Medulla oblongata (tissue), 1 donor: ENCODE measurements at regions not wholly inside any gene's neighbourhood (a gene's known extent, or its start where the extent isn't known, plus 50 kb on each side); places are given as distances from the start of the nearest gene placed in this dataset.
"Not testable (repeated sequence)": the region's sequence is repeated elsewhere in the genome, so short reads cannot be mapped to it uniquely, and the experiment has no call there.

ENCODE experiments used
- DNase-seq: peaks from one replicate; pipeline ENCODE4 v3.0.0-alpha.2; 2015; ENCODE audit errors: extremely low spot score

GRCh38 chr12:28689398-28690175, 459.5 kb upstream of the FAR2 start:
- DNase-seq, result no peak

GRCh38 chr12:28693565-28694219, 455.4 kb upstream of the FAR2 start:
- DNase-seq, result no peak

- DNase-seq, result no peak
Observed at GRCh38 chr12:28698553-28698952, 450.5 kb upstream of the FAR2 start.

DNA sequence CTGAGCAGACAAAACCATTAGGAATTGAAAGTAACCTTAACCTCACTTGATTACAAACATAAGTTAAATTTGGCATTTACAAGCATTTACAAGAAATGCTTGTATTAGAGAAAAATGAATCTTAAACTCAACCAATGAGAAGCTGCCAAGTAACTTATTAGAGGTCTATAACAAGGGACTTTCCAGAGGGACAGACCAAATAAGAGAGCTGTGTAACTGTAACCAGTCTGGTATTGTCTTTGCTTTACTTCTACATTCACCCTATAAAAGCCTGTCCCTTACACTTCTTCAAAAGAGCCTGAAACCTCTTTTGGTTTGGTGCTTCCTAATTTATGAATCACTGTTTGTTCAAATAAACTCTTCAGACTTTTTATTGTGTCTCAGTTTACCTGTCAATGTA, 450.0 kb upstream of the FAR2 start:
- DNase-seq, result no peak

GRCh38 chr12:28700161-28700560, 448.9 kb upstream of the FAR2 start:
- no peak for DNase-seq

- DNase-seq, result no peak
Observed at GRCh38 chr12:28704477-28705169, 444.5 kb upstream of the FAR2 start.

GRCh38 chr12:28708918-28709371, 440.1 kb upstream of the FAR2 start:
- DNase-seq, result no peak

DNA sequence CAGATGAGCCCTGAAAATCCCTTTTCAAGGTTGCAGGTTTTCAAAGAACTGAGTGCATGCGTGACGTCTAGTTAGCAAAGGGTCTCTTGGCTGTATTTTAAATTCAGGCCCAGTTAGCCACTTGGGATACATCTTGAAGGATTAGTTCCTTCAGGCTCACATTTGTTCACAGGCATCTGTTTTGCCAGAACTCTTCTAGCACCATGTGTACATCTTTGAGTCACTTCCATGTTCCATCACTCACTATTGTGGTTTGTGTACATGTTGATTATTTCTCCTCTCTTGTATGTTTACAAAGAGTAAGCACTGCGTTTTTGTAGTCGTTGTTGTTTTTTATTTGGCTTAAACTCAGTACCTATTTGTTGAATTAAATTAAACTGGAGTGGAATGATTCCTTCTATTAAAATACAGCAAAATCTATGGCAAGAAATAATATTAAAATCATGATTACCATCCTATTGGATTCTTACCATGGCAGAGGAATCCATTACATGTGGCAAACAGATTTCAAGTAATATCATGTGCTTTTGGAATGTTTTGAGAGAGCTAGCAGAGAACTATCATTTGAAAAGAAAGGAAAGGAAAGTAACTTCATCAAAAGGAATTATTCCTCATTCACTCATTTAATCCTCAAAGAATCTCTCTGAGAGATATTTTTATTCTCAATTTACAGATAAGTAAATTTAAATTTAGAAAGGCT, 438.9 kb upstream of the FAR2 start:
- no peak for DNase-seq

DNA sequence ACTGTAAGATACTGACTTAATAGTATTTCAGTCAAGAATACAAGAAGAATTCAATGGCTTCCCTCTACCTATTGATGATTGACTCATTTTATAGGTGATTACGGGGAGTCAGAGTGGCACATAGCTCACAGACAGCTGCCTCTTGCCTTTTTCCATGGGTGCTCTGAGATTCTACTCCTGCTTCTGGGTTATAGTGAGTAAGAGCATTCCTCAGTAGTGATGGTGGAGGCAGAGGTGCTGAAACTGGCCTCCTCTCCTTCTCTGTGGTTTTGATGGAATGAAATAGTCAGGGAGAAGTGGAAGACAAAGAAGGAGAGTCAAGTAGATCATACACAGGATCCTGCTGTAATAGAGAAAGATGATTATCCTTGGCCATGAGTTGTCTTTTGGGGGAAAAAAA, 438.2 kb upstream of the FAR2 start:
- DNase-seq, result no peak

DNA sequence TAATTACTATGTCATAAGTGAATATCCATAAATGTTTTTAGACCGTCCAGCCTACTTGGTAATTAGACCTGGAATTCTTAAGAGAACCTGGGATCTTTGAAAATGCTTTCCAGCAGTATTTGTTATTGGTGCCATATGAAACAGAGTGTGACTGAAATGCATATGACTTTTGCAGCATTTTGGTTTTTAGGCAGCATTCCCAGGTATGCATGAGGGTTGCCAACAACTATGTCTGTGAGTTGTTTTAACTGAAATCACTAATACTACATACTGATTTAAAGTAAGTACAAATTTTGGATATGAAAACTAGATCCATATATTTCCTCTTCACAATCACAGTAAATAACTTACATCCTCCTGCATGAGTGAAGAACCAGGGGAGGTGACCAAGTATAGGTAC, 437.7 kb upstream of the FAR2 start:
- DNase-seq, result no peak

DNA sequence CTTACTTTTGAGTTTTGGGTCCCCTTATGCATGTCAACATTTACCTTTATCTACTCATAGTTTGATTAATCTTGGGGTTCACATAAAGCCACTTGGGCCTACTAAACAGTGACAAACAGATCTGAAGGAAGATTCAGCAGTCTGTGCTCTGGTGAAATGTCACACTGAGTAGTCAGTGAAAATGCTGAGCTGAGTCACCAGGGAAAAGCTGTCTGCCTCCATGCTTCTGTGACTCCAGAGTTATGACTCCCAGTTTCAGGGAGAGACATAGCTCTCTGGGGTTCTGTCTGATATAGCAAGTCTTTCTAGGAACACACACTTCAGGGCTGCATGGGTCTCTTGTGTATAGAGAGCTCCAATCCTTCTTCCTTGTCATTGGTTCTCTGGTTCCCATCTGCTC, 406.3 kb upstream of the FAR2 start:
- DNase-seq, result no peak

DNA sequence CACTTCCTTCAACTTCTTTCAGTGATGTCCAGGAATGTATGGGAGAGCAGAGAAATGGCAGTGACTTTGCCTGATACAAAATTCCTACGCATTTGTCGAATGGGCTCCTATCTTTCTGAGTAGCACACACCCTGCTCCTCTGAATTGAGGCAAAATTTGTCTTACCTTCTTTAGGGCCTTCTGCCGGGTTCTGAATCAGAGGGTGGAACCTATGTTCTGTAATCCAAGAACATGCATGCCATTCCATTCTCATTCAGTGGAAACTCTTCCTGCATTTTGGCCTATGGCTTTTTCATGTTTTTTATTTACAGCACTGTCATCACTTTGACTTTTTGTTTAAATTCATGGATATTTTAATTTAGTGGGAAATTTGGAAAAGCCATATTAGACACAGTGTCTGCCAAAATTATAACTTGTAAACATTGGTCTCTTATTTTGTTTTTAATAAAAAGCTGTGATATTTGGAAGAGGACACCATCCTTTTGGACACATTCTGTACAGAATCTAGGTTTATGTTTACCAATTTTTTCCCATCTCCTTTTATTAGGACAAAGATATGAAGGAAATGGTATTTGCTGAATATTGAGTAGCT, 402.2 kb upstream of the FAR2 start:
- no peak for DNase-seq

DNA sequence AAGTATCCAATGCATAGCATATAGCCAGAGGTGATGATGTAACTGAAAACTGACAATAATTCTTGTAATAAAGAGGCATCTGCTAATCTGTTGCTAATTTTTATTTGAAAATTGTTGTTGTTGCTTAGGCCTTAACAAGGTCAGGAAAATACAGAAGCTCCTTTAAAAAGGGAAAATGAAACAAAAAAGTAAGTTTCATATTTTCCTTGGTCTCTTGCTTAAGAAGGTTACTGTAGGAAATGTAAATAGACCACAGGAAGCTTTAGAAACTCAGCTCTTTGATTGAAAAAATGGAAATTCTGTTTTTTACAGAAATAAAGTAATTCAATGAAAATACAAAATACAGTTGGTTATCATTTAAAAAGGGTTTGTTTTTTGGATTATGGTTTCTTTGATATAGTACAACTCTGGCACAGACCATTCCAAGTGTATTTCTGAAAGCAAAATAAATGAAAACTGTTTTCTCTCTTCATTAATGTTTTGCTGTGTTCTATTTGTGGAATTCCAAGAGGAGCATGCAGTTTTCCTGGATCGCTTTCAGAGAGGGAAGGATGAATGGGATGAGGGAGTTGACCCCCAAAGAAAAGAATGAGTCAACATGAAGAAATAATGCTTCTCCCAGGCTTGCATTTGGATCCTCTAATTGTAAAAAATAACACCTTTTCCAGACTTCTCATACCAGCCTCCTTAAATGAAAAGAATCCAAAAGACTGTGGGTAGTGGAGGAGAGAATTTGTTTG, 398.0 kb upstream of the FAR2 start:
- no peak for DNase-seq

GRCh38 chr12:28755027-28755426, 394.1 kb upstream of the FAR2 start:
- no peak for DNase-seq

DNA sequence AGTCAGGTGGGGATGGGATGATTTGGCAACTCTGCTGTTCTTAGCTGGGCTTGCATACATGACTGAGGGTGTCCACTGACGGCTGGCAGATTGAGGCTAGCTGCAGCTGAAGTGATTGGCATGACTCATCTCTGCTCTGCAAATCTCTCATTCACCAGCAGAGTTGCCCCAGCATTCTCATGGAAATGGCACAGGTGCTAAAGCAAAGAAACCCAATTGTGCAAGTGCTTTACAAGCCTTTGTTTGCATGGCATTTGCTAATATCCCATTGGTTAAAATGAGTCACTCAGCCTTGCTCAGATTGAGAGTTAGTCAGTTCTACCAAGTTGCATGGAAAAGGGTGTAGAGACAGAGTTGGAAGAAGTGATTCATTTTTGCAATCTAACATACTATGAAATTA, 389.7 kb upstream of the FAR2 start:
- no peak for DNase-seq

- DNase-seq, result not testable (repeated sequence)
Observed at GRCh38 chr12:28760040-28760903, 388.8 kb upstream of the FAR2 start.

- DNase-seq, result not testable (repeated sequence)
Observed at GRCh38 chr12:28761897-28762296, 387.2 kb upstream of the FAR2 start.

- no peak for DNase-seq
Observed at GRCh38 chr12:28766398-28766797, 382.7 kb upstream of the FAR2 start.

GRCh38 chr12:28767836-28768348, 381.2 kb upstream of the FAR2 start:
- DNase-seq, result no peak

DNA sequence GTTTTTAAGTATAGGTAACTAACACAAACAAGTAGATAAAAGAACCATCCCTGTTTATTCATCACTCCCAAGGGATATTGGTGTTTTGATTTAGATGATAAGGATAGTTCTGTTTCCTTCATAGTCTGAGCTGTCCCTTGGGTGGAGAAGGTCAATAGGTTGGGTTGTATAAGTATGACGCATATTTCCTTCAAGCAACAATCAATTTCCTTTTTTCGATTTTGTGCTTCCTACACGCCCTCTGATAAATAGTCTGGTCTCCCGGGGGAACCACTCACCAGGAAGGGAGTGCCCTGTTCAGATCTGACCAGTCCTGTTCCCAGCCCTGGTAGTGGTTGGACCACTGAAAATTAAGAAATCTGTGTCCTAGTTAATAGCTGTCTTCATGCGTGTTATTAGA, 378.8 kb upstream of the FAR2 start:
- DNase-seq, result no peak
